ENCODE measurements at regions not wholly inside any gene's neighbourhood (a gene's known extent, or its start where the extent isn't known, plus 50 kb on each side); places are given as distances from the start of the nearest gene placed in this dataset.
"Not testable (repeated sequence)": the region's sequence is repeated elsewhere in the genome, so short reads cannot be mapped to it uniquely, and the experiment has no call there.

DNA sequence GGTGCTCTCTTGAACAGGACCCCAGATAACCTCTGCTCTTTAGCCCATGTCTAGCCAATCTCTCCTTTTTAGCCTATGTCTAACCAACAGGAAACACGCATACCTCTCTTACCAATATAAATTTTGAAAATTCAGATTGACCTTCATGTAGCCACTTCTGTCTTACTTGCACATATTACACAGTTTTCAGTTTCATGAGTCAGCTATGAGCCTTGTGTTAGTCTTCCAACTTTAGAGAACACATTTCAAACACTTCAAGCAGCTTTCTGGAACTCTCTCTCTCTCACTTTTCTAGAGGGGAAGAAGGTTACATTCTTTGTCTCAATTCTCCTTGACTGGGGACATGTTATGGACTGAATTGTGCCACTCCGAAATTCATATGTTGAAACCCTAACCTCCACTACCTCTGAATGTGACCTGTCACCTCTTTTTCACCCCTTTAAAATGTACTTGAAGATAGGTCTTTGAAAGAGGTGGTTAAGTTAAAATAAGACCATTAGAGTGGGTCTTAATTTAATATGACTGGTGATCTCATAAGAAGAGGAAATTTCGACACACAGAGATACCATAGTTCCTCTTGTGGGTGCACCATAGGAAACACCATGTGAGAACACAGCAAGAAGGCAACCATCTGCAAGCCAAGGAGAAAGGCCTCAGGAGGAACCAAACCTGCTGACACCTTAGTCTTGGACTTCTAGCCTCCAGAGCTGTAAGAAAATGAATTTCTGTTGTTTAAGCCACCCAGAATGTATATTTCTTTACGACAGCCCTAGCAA, 480.3 kb upstream of the ALCAM start:
- intact Hi-C loops (cut with micrococcal nuclease) = no loop called here

DNA sequence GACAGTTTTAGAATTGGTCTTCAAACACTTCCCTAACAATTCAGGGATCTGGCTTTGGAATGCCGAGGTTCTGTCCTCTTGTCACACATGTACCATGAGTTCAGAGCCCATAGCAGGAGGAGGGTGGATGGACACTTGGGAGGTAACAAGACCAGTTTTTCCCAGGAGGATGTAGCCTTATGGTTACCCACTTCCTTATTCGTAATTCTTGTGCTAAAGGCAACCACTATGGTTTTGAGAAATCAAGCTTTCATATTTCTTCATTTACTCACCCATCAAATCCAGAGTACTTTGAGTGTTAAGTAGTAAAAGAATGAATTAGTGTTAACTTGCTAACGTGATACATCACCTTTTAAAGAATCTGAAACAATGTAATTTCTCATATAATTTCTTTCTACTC, 479.6 kb upstream of the ALCAM start:
- intact Hi-C loops (cut with micrococcal nuclease) = no loop called here

DNA sequence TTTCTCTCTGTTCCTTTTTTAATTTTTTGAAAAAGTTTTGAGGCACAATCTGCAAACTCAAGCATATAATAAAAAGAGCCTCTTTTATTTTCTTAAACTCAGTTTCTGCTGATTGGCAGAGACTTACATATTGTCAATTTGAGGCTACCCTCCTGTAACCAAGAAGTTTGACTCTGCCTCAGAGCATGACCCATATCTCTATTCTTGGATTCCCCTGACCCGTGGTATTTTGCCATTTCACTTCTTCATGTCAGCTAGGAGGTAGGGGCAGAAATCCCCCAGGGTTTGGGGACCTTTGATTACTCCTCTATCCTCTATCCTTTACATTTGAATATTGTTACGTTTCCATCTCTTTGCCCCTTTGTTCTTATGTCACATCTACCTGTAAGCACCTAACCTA, 479.1 kb upstream of the ALCAM start:
- intact Hi-C loops (cut with micrococcal nuclease) = no loop called here

DNA sequence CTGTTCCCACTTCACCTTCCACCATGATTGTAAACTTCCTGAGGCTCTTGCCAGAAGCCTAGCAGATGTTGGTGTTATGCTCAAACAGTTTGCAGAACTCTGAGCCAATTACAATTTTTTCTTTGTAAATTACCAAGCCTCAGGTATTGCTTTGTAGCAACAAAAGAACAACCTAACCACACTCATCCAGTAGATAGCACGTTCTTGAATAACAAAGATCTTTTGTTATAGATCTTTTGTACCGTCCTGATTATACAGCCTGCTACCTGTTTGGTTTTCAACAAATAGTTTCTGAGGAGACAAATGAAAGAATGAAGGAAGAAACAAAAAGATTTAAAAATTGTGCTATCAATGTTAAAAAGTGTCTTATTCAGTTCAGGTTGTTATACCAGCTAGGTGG, 474.7 kb upstream of the ALCAM start:
- intact Hi-C loops (cut with micrococcal nuclease) = no loop called here

DNA sequence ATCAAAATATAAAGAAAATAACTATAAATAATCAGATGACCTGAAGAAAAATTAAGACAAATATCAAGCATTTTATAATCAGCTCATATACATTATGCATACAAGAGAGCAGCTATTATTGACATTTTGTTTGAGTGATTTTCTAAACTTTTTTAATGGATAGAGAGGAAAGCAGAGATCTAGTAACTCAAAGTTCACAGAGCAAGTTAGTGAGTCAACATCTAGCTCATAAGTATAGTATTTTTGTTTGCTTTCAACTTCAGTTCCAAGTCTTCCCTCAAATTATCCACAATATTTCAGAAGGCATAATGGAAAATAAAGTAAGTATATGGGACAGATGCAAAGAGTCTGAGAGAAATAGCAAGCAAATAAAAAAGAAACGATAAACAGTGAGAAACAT, 470.1 kb upstream of the ALCAM start:
- intact Hi-C loops (cut with micrococcal nuclease) = no loop called here

DNA sequence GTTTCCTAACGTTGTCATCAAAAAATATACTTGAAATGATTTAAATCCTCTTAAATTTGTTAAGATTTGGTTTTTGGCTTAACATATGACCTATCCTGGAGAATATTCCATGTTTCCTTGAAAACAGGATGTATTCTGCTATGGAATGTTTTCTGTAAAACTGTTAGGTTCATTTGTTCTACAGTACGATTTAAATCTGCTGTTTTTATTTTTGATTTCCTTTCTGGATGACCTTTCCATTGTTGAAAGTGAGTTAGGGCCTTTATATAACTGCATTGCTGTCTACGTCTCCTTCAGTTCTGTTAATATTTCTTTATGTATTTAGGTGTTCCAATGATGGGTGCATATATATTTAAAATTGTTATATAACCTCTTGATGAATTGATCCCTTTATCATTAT, 465.3 kb upstream of the ALCAM start:
- intact Hi-C loops (cut with micrococcal nuclease) = no loop called here

DNA sequence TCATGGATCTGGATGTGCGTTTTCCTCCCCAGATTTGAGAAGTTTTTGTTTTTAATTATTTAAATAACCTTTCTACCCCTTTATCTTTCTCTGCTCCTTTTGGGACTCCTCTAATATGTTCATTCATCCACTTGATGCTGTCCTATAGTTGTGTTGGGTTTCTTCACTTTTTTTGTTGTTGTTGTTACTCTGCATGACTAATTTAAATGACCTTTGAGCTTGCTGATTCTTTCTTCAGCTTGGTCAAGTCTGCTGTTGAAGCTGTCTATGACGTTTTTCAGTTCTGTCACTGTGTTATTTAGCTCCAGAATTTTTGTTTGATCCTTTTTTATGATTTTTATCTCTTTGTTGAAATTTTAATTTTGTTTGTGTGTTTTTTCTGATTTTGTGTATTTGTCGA, 463.6 kb upstream of the ALCAM start:
- intact Hi-C loops (cut with micrococcal nuclease) = no loop called here

DNA sequence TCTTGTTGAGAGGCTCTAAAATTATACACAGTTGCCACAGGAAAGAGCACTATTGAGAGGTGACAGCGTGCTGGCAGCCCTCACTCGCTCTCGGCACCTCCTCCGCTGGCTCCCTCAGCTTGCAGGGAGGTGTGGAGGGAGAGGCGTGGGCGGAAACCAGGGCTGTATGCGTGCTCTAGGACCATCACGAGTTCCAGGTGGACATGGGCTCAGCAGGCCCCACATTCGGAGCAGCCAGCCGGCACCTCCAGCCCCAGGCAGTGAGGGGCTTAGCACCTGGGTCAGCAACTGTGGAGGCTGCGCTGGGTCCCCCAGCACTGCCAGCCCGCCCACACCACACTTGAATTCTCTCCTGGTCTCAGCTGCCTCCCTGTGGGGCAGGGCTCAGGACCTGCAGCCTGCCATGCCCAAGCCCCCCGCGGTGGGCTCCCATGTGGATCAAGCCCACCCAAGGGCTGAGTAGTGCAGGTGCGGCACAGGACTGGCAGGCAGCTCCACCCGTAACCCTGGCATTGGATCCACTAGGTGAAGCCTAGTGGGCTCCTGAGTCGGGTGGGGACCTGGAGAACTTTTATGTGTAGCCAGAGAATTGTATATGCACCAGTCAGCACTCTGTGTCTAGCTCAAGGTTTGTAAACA, 460.6 kb upstream of the ALCAM start:
- intact Hi-C loops (cut with micrococcal nuclease) = no loop called here

DNA sequence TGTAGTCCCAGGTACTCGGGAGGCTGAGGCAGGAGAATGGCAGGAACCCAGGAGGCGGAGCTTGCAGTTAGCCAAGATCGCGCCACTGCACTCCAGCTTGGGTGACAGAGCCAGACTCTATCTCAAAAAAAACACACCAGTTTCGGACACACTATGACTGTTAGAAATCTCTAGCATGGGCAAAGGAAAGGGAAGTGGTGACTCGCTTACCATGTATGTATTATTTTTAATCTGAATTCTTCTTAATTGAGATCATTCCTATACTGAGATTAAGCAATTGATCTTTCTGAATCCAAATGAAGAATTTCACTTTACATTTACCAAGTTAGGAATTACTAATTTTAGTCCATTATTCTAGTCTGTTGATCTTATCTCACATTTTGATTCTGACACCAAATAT, 459.2 kb upstream of the ALCAM start:
- intact Hi-C loops (cut with micrococcal nuclease) = no loop called here

DNA sequence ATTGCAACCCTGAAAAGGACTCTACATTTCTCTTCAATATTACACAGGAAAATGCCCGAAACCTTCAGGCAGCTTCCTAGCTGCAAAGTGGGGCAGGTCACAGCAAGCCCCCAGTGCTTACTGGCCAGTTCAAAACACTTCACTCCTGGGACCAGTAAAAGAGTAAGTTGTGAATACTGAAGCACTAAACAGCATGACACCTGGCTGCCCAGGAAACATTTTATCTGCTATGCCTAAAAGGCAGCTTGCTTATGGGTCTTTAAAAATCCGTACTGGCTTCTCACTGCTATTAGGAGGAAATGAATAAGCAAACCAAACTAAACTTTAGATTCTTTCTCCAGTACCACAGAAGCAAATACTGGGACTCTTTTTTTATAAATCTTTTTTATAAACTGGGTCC, 457.9 kb upstream of the ALCAM start:
- intact Hi-C loops (cut with micrococcal nuclease) = no loop called here

DNA sequence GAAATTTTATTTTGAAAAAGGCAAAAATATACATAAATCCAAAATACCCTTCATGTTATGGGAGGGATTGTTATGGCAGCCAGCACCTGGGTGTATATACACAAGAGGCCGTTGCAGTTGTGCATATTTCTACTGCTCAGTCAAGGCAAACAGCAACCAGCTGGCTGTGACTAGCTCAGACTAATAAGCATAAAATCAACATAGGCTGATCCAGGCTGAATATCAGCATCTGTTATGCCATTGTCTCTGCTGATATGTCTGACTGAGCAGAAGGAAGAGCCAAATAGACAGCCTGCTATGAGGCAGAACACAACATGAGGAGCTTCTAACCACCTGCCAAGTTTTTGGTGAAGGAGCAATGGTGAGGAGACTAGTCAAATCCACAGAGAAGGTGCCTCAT, 457.5 kb upstream of the ALCAM start:
- intact Hi-C loops (cut with micrococcal nuclease) = no loop called here

DNA sequence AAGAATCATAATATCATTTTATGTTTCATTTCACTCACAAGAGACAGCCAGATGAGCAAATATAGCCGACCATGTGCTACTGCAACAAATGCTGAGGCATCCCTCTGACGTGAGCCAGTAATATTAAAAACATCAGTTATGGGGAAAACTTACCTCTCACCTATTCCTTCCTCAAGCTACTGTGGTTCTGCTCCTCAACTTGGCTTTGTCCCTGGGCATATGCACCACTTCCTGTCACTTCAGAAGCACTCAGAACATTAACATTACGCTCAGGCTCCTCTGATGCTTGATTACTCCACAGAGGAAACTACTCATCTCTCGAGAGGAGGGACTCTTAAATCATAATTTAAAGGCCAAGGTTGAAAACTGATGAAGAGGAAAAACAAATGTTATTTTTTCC, 457.0 kb upstream of the ALCAM start:
- intact Hi-C loops (cut with micrococcal nuclease) = no loop called here

DNA sequence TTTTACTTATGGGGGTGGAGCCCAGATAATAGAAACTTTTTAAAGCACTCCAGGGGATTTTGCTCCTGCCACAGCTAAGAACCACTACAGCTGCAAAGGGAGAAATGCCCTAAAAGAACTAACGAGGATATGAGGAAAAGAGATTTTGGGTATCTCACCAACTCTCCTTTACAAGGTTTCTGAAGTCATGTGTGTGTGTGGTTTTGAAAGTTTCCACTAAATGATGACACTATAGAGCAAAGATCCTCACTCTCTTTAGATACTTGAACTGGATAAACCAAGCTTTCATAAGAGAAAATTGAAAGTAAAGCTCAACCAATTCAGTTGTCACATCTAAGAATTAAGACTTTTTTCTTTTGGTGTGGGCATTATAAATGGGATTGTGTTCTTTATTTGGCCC, 455.3 kb upstream of the ALCAM start:
- intact Hi-C loops (cut with micrococcal nuclease) = no loop called here

DNA sequence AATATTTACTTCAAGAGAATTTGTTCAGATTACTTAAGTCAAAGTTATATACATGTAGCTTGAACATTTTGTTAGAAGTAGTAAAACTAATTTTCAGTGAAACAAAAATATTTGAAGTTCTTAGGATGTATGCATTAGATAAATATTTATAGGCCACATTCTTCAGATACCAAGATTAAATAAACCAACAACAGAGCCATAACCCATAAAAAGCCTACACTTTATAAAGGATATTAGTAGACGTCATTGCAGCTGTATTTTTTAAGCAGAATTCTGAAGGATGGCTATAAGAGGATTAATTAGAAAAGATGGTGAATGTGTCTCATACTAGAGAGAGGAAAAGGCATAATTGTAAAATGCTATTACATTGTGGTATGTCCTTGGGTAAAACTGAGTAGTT, 449.7 kb upstream of the ALCAM start:
- intact Hi-C loops (cut with micrococcal nuclease) = no loop called here

DNA sequence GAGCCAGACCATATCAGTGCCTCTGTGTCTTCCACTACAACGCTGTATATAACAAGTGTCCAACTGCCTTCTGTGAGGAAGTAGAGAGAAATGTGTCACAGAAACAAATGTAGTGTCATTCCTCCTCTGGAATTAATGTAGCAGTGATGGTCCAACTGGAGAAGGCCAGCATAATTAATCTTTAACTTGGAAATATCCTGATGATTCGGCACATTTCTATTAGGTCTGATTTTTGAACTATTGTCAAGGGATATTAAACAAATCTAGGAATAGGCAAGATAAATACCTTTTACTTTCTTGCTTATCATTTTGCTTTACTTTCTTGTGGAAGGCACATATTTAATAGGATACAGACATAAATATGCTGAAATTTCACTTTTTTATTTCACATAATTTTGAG, 446.2 kb upstream of the ALCAM start:
- intact Hi-C loops (cut with micrococcal nuclease) = no loop called here

DNA sequence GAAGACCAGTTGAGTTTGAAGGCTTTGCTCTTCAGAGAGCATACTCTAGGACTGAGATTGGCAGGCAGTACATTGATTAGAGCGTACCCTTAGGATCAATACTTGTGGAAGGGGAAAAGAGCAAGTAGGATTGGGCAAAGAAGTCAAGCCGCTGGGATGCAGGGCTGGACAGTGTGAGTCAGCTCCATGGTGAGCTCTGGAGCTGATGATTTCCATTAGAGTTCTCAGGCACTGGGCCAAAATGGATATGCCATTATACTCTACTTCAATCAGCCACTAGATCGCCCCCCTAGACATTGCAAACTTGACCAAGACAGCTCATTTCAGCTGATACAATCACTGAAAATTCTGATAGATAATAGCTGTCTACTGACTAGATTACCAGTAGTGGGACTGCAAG, 432.7 kb upstream of the ALCAM start:
- intact Hi-C loops (cut with micrococcal nuclease) = no loop called here

DNA sequence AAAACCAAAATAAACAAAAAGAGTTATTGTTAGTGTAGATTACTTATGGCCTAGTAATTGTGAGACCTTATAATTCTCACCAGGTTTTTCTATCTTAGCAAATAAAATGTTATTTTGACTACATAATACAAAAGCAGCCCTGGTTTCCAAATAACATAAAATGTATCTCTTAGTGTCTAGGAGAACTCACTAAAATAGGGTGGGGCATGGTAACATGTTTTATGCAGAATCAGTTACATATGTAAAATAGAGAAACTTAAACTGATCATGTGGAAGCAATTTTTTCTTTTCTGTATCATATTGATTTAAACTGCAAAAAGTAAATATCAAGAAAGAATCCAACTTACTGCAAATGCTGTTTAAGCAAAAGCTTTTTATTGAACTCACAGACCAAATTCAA, 431.1 kb upstream of the ALCAM start:
- intact Hi-C loops (cut with micrococcal nuclease) = no loop called here

DNA sequence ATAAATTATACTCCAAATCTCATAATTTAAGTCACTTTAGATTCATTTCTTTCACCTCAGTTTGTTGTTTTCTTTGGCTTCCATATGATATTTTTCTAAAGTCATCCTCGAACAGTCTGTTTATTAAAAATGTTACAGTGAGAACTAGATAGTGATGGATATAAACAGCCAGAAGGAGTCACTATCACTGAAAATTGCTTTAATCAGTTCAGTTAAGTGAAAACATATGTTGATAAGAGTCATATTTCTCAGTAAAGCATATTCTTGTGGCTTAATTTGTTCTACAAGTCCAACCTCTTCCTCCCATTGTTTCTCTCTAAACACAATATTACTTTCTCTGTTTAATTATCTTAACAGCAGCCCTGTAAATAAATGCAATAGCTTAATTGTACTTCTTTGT, 427.5 kb upstream of the ALCAM start:
- intact Hi-C loops (cut with micrococcal nuclease) = no loop called here

DNA sequence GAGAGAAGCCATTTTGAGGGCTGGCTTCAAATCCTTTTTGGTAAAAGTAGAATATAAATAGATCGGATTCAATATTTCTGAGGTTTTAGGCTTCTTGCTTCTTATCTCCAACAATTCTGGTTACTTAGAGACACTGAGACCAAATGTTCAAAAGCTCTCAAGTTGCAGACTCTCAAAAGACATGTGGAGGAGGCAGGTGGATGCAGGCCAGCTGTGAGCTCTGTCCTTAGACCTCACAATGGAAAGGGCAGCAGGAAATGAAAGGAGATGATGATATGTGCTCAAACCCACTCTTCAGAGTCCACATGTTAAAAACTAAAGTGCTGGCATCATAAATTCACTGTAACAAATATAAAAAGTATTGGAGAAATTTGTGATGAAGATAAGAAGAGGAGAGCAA, 424.9 kb upstream of the ALCAM start:
- intact Hi-C loops (cut with micrococcal nuclease) = no loop called here

DNA sequence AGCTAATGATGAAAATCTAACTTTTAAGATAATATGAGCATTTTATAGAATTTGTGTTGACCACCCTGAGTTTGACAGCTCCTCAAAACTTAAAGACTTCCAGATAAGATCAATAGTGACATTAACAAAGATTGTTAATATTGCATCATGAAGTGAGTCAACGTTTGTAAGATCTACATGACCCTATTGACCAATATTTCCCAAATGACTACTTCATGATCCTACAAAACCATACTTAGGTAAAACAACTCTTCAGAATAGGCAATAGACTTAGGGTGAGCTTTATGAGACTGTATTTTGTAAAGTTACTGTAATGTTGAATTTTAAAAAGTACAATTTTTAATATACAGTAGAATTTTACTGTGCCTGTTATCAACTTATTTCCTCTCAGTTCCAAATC, 422.7 kb upstream of the ALCAM start:
- intact Hi-C loops (cut with micrococcal nuclease) = no loop called here

DNA sequence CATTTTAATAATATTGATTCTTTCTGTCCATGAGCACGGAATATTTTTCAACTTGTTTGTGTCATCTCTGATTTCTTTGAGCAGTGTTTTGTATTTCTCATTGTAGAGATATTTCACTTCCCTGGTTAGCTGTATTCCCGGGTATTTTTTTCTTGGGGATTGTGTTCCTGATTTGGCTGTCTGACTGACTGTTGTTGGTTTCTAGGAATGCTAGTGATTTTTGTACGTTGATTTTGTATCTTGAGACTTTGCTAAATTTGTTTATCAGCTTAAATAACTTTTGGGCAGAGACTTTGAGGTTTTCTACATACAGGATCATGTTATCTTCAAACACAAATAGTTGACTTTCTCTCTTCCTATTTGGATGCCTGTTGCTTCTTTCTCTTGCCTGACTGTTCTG, 418.8 kb upstream of the ALCAM start:
- intact Hi-C loops (cut with micrococcal nuclease) = no loop called here

DNA sequence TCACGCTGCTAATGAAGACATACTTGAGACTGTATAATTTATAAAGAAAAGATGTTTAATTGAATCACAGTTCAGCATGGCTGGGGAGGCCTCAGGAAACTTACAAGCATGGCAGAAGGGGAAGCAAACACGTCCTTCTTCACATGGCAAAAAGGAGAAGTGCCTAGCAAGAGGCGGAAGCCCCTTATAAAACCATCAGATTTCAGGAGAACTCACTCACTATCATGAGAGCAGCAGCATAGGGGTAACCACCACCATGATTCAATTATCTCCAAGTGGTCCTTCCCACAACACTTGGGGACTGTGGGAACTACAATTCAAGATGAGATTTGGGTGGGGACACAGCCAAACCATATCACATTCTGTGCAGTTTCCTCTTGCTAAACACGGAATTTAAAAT, 416.9 kb upstream of the ALCAM start:
- intact Hi-C loops (cut with micrococcal nuclease) = not testable (repeated sequence)

DNA sequence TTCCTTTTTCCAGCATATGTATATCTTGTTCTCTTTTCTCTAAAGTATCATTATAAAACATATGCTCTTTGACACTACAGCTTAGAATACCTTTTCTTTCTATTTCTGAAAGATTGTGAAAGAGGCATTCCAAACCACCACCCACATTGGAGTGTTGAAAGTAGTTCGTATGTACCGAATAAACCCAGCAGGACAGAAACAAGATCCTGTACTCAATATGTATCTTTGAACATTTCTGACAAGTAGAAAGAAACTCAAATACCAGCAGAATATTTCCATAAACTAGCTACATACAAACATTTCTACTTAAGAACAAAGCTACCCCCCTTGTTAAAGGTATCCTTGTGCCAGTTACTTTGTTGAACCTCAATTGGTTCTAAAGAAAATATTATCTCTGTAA, 415.3 kb upstream of the ALCAM start:
- intact Hi-C loops (cut with micrococcal nuclease) = no loop called here

Measured in T-helper 2 cell treated with Interferon-gamma antibody and Interleukin-4, amounts not matched to agents 100 ng/mL and 5 ng/mL, for 36 hours (primary cell).